ENCODE measurements at regions not wholly inside any gene's neighbourhood (a gene's known extent, or its start where the extent isn't known, plus 50 kb on each side); places are given as distances from the start of the nearest gene placed in this dataset.

GRCh38 chr3:25130724-25131520 is 297.1 kb upstream of the RARB start (continued):
- no peak for TF ChIP-seq ZNF280D (tag by site-specific recombination; IDR thresholded peaks at IDR 0.05)
- no peak for TF ChIP-seq AEBP2 (tag by site-specific recombination; IDR thresholded peaks at IDR 0.05; ENCODE audit: borderline replicate concordance)
- no peak for TF ChIP-seq ZBTB7A (tag by site-specific recombination; IDR thresholded peaks at IDR 0.05; ENCODE audit: low read depth)

- Histone ChIP-seq H3K4me3 (ENCODE audit: low read depth, low read length) (no peak overlapping the region), H3K9me3 (ENCODE audit: control insufficient read depth, insufficient read depth, low read depth, low read length) (no peaks in the 10 kb centered on the region), H3K36me3 (ENCODE audit: control insufficient read depth in 2 of 2, insufficient read depth in 1 of 2, low read length in 2 of 2) (no peaks in the 10 kb centered on the region), H3K27ac (ENCODE audit: extremely low read depth, low read depth, low read length) (no peak overlapping the region), H3K4me1 (ENCODE audit: control insufficient read depth, insufficient read depth, low read length) (no peaks in the 10 kb centered on the region)
- TF ChIP-seq ELK4 (IDR thresholded peaks at IDR 0.05; ENCODE audit: borderline replicate concordance, low read depth, low read length) (no peak), BCL11A (tag by site-specific recombination; IDR thresholded peaks at IDR 0.05; ENCODE audit: low read depth) (no peak), ZNF585B (tag by site-specific recombination; IDR thresholded peaks at IDR 0.05) (no peak), ZNF560 (tag by site-specific recombination; IDR thresholded peaks at IDR 0.05; ENCODE audit: borderline replicate concordance) (no peak), ZEB2 (tag by site-specific recombination; IDR thresholded peaks at IDR 0.05) (no peak), ZNF548 (tag by site-specific recombination; IDR thresholded peaks at IDR 0.05) (no peak), WT1 (tag by site-specific recombination; IDR thresholded peaks at IDR 0.05) (no peak), ZNF600 (tag by site-specific recombination; IDR thresholded peaks at IDR 0.05) (no peak), ZBTB7A (tag by site-specific recombination; IDR thresholded peaks at IDR 0.05; ENCODE audit: low read depth) (no peak), ZNF23 (tag by site-specific recombination; IDR thresholded peaks at IDR 0.05; ENCODE audit: borderline replicate concordance) (no peak), ZNF555 (tag by site-specific recombination; conservative IDR thresholded peaks at IDR 0.05) (no peak), SCRT2 (tag by site-specific recombination; IDR thresholded peaks at IDR 0.05) (no peak), ZNF654 (tag by site-specific recombination; IDR thresholded peaks at IDR 0.05; ENCODE audit: low read depth) (no peak), ZNF18 (tag by site-specific recombination; IDR thresholded peaks at IDR 0.05) (no peak), ZNF571 (tag by site-specific recombination; IDR thresholded peaks at IDR 0.05) (no peak), ZNF768 (tag by site-specific recombination; IDR thresholded peaks at IDR 0.05) (no peak), ZBTB17 (tag by site-specific recombination; IDR thresholded peaks at IDR 0.05) (no peak)
- POLR2A ChIA-PET, result no interaction called here
- CTCF ChIA-PET, result no interaction called here
These were observed 294.5 kb upstream of the RARB start for GRCh38 chr3:25133588-25133987.

Data from HEK293 (cell line).